IPS DF 6.9 (cell line): ENCODE measurements at regions not wholly inside any gene's neighbourhood (a gene's known extent, or its start where the extent isn't known, plus 50 kb on each side); places are given as distances from the start of the nearest gene placed in this dataset.

Experiments used
- DNase-seq: peaks from one replicate; pipeline ENCODE4 v3.0.0-alpha.2; 2013; ENCODE audit warnings: low read depth, low spot score
- H3K27ac ChIP-seq: one replicate; pipeline ENCODE4 v1.5.1; 2013; ENCODE audit warnings: low read length, control low read depth
- H3K27me3 ChIP-seq: 2 replicates; pipeline ENCODE4 v1.6.1; 2013; ENCODE audit warnings: mild to moderate bottlenecking, low read length; ENCODE audit not compliant: control insufficient read depth, insufficient read depth
- H3K36me3 ChIP-seq: 2 replicates; pipeline ENCODE4 v1.6.1; 2013; ENCODE audit warnings: low read length; ENCODE audit not compliant: control insufficient read depth, insufficient read depth
- H3K4me1 ChIP-seq: 2 replicates; pipeline ENCODE4 v1.6.1; 2013; ENCODE audit warnings: low read length; ENCODE audit not compliant: control insufficient read depth, insufficient read depth
- H3K4me3 ChIP-seq: 2 replicates; pipeline ENCODE4 v1.5.1; 2013; ENCODE audit warnings: mild to moderate bottlenecking, low read length
- H3K9me3 ChIP-seq: 2 replicates; pipeline ENCODE4 v1.6.1; 2013; ENCODE audit warnings: low read length, inconsistent platforms; ENCODE audit not compliant: control insufficient read depth, insufficient read depth
- WGBS: extraction: QIAGEN DNeasy Blood & Tissue Kit; methylation state at CpG from one replicate; pipeline ENCODE4 v1.1.7; 2013; ENCODE audit warnings: mixed read lengths, missing lambda C conversion rate; ENCODE audit not compliant: insufficient read length, insufficient coverage; 5-methylcytosine and 5-hydroxymethylcytosine counted together

GRCh38 chr4:147192679-147193078 lies 247.0 kb upstream of the TTC29 start:
- no peaks in the 10 kb centered on the region for H3K27me3 ChIP-seq
- H3K4me1 ChIP-seq = no peaks in the 10 kb centered on the region
- no peak overlapping the region for H3K27ac ChIP-seq
- no peak for DNase-seq
- no peaks in the 10 kb centered on the region for H3K36me3 ChIP-seq
- no peaks in the 10 kb centered on the region for H3K9me3 ChIP-seq
- no peak overlapping the region for H3K4me3 ChIP-seq

GRCh38 chr4:147194114-147194513 lies 248.4 kb upstream of the TTC29 start:
- DNase-seq = no peak
- H3K9me3 ChIP-seq = no peaks in the 10 kb centered on the region
- no peaks in the 10 kb centered on the region for H3K27me3 ChIP-seq
- no peak overlapping the region for H3K27ac ChIP-seq
- H3K4me3 ChIP-seq = no peak overlapping the region
- H3K4me1 ChIP-seq = peaks cover 3% of the 10 kb centered on the region; the same call in 1 of the 2 replicates
- no CpG with 5 or more reads among the region's 3 CpGs for WGBS
- H3K36me3 ChIP-seq = no peaks in the 10 kb centered on the region

GRCh38 chr4:147194604-147195003 lies 248.9 kb upstream of the TTC29 start:
- H3K36me3 ChIP-seq = no peaks in the 10 kb centered on the region
- no peak overlapping the region for H3K27ac ChIP-seq
- no peaks in the 10 kb centered on the region for H3K27me3 ChIP-seq
- no peak overlapping the region for H3K4me3 ChIP-seq
- H3K4me1 ChIP-seq = peaks cover 3% of the 10 kb centered on the region; the same call in 1 of the 2 replicates
- WGBS = no CpG with 5 or more reads among the region's 3 CpGs
- no peak for DNase-seq
- no peaks in the 10 kb centered on the region for H3K9me3 ChIP-seq

- Histone ChIP-seq H3K9me3 (no peaks in the 10 kb centered on the region), H3K4me1 (peaks cover 3% of the 10 kb centered on the region; the same call in 1 of the 2 replicates), H3K36me3 (no peaks in the 10 kb centered on the region), H3K27me3 (no peaks in the 10 kb centered on the region), H3K4me3 (no peak overlapping the region), H3K27ac (no peak overlapping the region)
- WGBS = no CpG with 5 or more reads among the region's 2 CpGs
- DNase-seq = no peak
Measured at GRCh38 chr4:147195386-147195785, 249.7 kb upstream of the TTC29 start.

GRCh38 chr4:147198411-147199051 lies 252.9 kb upstream of the TTC29 start:
- H3K27ac ChIP-seq = no peak overlapping the region
- H3K4me3 ChIP-seq = no peak overlapping the region
- H3K9me3 ChIP-seq = no peaks in the 10 kb centered on the region
- no peaks in the 10 kb centered on the region for H3K36me3 ChIP-seq
- no peak for DNase-seq
- no peaks in the 10 kb centered on the region for H3K27me3 ChIP-seq
- H3K4me1 ChIP-seq = peaks cover 3% of the 10 kb centered on the region; the same call in 1 of the 2 replicates
- no CpG with 5 or more reads among the region's 4 CpGs for WGBS

GRCh38 chr4:147201016-147201415 lies 255.4 kb upstream of the TTC29 start:
- no peak overlapping the region for H3K27ac ChIP-seq
- no peak for DNase-seq
- no peak overlapping the region for H3K4me3 ChIP-seq
- no CpG with 5 or more reads among the region's 1 CpG for WGBS
- no peaks in the 10 kb centered on the region for H3K9me3 ChIP-seq
- peaks cover 3% of the 10 kb centered on the region; the same call in 1 of the 2 replicates for H3K4me1 ChIP-seq
- no peaks in the 10 kb centered on the region for H3K36me3 ChIP-seq
- H3K27me3 ChIP-seq = no peaks in the 10 kb centered on the region

GRCh38 chr4:147206807-147207206 lies 261.1 kb upstream of the TTC29 start:
- no peak overlapping the region for H3K4me3 ChIP-seq
- no peak overlapping the region for H3K27ac ChIP-seq
- H3K4me1 ChIP-seq = no peaks in the 10 kb centered on the region
- no peaks in the 10 kb centered on the region for H3K9me3 ChIP-seq
- no peaks in the 10 kb centered on the region for H3K27me3 ChIP-seq
- no peaks in the 10 kb centered on the region for H3K36me3 ChIP-seq
- DNase-seq = no peak

- Histone ChIP-seq H3K9me3 (no peaks in the 10 kb centered on the region), H3K27ac (no peak overlapping the region), H3K4me1 (no peaks in the 10 kb centered on the region), H3K36me3 (no peaks in the 10 kb centered on the region), H3K4me3 (no peak overlapping the region), H3K27me3 (no peaks in the 10 kb centered on the region)
- no peak for DNase-seq
- WGBS = no CpG with 5 or more reads among the region's 1 CpG
Measured at GRCh38 chr4:147207911-147208310, 262.2 kb upstream of the TTC29 start.

GRCh38 chr4:147217655-147218054 lies 263.2 kb upstream of the EDNRA start:
- no peaks in the 10 kb centered on the region for H3K9me3 ChIP-seq
- no peak overlapping the region for H3K27ac ChIP-seq
- H3K27me3 ChIP-seq = no peaks in the 10 kb centered on the region
- H3K4me3 ChIP-seq = no peak overlapping the region
- H3K4me1 ChIP-seq = no peaks in the 10 kb centered on the region
- no peak for DNase-seq
- H3K36me3 ChIP-seq = no peaks in the 10 kb centered on the region

- no CpG with 5 or more reads among the region's 2 CpGs for WGBS
- Histone ChIP-seq H3K27ac (no peak overlapping the region), H3K36me3 (no peaks in the 10 kb centered on the region), H3K9me3 (no peaks in the 10 kb centered on the region), H3K4me1 (no peaks in the 10 kb centered on the region), H3K27me3 (no peaks in the 10 kb centered on the region), H3K4me3 (no peak overlapping the region)
- no peak for DNase-seq
Measured at GRCh38 chr4:147219145-147219544, 261.8 kb upstream of the EDNRA start.

GRCh38 chr4:147220833-147221232 lies 260.1 kb upstream of the EDNRA start:
- no CpG with 5 or more reads among the region's 1 CpG for WGBS
- DNase-seq = no peak
- no peaks in the 10 kb centered on the region for H3K9me3 ChIP-seq
- no peaks in the 10 kb centered on the region for H3K36me3 ChIP-seq
- no peak overlapping the region for H3K27ac ChIP-seq
- H3K4me3 ChIP-seq = no peak overlapping the region
- H3K4me1 ChIP-seq = no peaks in the 10 kb centered on the region
- no peaks in the 10 kb centered on the region for H3K27me3 ChIP-seq
